CD4-positive, alpha-beta T cell treated with Interleukin-2 at 100 ng/mL for 4 hours (primary cell): ENCODE measurements at regions not wholly inside any gene's neighbourhood (a gene's known extent, or its start where the extent isn't known, plus 50 kb on each side); places are given as distances from the start of the nearest gene placed in this dataset.

Experiments used
- DNase-seq: peaks from one replicate; pipeline ENCODE4 v3.0.0-alpha.2; 2020; ENCODE audit warnings: low spot score

DNA sequence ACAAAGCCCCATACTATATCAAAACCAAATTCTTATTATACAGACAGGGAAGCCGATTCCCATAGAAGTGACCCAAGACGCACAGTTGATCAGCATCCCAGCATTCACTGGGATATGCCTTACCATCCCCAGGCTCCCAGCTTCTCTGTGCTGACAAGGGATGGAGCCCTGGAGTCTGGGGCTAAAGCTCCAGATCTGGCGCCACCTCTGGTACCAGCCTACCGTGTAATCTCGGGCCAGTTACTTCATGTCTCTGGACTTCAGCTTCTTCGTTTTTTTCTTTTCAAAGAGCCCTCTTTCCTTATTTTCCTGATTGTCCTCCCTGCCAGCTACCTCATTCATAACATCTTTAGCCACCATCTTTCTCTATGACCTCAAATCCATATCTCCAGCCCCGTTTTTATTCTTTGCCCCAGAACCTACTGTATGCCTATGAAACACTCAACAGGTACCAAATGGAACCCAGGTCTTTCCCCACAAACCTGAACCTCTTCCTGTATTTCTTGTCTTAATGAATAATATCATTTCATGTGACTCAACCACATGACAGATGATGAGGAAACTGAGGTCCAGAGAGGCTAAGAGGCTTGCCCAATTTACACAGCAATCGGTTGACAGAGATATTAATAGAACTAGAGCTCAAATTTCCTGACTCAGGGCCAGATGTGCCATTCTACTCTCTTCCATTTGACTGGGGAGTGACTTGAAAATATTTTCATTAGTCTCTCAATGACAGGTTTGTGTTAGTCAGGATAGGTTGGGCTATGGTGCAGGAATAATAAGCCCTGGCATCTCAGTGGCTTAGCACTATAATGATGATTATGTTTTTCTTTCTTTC lies 85.4 kb upstream of the TLE3 start:
- no peak for DNase-seq

DNA sequence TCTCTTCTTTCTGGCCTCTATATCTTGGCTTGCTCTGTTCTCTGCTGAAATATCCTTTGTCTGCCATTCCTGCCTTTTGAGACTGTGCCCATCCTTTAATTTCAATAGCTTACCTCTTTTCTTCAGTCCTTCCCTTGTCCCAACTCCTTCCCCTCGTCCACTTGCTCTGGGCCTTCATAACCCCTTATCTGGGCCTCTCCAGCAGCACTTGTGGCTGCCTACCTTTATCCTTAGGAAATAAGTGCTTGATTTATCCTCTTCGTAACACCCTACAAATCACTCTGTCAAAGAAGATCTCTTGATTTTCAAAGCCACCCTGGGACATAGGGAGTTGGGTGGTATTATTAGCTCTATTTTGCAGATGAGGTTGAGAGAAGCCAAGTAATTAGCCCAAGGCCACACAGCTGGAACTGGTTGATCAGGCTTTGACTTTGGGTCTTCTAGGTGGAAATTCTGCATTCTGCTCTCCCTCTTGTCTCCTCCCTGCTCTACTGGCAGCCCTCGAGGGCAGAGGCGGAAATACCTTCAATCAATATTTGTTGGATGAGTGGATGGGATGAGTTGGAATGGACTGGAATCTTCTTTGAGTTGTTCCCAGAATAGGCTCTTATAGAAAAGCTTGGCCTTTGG lies 84.0 kb upstream of the TLE3 start:
- no peak for DNase-seq

DNA sequence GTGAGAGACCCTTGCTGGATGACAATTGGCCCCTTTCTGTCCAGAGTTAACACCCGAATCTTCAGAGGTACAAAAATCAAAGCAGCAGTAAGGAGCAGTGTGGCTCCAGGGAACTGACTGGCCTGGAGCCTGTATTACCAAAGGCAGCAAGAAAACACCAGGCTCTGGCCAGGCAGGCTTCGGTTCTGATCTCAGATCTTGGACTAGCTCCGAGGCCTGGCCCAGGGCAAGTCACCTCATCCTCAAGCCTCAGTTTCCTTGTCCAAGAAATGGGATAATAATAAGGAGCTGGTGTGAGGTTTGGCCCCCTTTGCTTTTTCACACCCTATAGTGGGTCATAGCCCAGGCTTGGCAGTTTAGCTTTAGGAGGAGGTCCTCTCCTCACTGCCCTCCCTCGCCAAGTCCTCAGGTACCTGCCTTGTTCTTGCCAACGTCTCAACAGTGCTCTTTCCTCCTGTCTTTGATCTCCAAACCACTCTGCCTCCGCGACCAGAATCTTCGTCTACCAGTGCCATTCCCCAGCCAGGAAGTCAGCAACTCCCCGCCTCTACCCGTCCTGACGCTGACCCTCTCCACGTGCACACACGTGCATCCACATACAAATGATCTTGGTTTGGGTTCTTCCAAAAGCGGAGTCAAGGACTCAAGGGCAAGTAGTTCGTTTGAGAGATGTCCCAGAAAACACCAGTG lies 82.6 kb upstream of the TLE3 start:
- DNase-seq = no peak

DNA sequence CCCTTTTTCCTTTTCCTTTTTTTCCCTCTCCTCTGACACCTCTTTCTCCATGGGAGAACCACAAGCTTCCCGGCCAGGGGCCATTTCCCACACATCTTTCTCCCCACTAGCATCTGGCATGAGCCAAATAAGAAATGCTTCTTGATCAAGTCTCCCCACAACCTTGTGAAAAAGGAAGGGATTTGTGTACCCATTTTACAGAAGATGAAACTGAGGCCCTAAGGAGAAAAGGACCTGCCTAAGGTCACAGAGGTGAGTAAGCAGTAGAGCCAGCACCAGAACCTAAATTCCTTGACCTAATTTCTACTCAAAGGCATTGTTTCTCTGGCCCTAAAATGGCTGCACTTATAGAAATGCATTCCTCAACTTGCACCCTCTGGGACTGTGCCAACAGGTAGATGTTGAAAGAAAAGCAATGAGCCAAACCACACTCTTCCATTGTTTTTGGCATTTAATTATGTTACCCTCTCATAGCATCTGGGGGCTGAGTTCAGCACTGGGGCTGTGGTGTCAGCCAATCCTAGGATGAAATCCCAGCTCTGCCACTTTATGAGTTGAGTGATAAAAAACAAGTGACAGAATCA lies 81.7 kb upstream of the TLE3 start:
- no peak for DNase-seq

DNA sequence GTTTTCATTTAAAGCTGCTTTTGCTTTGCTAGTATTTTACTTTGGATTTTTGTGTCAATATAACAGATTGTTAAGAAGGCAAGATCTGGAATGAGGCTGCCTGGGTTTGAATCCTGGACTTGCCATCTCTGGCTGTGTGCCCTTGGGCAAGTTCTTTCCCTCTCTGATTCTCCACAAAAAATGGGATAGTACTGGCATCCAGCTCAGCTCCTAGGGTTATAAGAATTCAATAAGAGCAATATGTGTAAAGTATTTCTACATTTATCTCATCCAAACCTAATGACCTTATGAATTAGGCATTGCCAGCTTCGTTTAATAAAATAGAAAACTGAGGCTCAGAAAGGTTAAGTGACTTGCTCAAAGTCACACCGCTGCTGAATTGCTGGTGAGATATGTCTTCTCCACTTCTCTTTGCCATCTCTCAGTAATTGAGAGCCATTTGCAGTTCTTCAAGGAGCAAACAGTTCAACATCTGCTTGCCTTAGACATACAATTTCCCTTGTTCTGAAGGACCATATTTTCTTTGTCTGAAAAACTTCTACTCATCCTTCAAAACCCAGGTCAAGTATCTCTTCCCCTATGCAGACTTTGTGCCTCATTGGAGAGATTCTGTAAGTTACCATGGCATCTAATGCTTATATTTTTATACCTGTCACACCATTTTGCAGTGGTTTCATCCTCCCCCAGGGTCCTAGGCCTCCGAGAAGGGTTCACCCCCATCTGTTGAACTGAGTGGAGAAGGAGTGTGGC lies 80.8 kb upstream of the TLE3 start:
- no peak for DNase-seq

DNA sequence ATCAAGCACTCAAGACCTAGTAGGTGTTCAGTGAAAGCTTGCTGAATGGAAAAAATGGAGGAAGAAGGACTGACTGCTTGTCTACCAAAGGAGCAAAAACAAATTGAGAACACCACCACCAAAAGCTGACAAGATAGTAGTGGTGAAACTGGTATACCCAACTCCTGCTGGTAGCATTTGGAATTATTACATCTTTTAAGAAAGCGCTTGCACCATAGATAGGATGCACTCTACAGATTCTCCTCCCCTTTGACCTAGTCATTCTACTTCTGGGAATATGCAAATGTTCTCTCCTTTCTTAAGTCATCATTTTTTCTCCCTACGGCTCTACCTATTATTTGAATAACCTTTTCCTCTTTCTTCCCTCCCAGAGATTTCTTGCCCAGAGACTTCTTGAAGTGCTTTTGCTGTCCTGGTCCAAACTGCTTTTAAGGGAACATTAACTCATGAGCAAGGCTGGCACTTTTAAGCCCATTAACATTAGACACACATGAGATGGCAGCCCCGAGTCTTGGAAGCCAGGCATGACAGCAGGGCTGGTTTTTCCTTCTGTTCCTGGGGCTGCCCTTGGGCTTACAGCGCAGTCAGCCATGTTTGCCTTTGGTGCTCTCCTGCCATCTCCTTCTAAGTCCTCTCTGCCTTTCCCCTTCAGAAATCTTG lies 75.0 kb upstream of the TLE3 start:
- no peak for DNase-seq

DNA sequence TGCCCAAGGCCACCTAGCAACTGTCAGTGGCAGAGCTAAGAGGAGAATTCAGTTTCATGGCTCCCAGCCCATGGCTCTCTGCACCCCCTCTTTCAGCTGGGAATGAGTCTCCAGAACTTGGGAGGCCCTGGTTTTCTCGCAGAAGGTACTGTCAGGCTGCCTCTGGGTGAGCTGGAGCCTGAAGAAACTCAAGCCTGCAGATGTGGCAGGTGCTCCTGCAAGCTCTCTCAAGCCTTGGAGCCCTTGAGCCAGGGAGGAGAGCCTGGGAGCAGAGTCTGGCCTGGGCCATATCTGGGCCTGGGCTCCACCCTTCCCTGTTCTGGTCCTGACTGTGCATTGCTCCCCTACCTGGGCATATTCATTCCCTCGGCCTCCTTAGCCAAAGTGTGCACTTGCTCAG lies 74.4 kb upstream of the TLE3 start:
- DNase-seq = no peak

DNA sequence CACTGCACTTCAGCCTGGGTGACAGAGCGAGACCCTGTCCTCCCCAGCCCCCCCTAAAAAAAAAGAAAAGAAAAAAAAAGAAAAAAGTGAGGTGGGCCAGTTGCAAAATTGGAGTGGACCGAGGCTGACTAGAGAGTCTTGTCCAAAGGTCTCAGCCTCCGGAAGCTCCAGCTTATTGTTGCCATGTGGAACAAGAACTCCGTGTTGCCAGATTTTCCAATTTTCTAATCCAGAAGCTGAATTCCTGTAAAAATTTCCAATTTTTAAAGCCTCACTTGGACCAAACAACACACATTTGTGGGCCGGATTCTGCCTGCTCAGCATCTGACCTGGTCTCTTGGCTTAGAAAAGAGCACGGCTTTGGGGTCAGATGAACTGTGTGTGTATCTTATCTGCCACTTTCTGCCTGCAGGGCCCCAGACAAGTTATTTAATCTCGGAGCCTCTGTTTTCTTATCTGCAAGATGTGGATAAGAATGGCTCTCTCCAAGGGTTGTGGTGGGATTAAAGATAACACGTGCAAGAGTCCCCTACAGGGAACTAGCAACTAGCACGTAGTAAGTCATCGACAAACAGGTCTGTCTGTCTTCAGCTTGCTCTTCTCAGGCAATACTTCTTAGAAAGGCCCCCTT lies 73.7 kb upstream of the TLE3 start:
- DNase-seq = no peak

DNA sequence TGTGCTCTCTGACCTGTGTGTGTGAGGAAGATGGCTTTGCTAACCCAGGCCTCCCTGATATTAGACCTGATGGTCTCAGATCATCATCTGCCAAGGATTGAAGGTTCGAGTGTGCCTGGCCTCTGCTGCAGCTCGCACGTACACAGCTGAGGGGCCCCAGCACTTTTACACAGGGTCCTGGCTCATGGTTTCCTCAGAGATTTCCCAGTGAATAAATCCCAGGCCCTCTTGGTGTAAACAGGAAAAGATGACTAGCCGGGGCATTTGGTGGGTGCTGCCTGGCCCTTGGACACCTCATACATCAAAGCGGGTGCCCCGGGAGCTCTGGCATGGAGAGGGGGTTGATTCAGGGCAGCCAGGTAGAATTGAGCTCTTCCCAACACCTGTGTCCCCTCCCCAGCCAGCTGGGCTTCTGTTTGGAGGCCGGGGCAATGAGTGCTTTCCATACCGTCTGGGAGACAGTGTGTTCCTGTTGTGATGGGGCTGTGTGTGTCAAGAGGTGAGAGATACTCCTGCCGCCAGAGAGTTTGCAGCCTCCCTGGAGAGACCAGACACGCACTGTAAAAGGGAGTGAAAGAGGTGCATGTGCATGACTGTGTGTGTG lies 72.5 kb upstream of the TLE3 start:
- no peak for DNase-seq

DNA sequence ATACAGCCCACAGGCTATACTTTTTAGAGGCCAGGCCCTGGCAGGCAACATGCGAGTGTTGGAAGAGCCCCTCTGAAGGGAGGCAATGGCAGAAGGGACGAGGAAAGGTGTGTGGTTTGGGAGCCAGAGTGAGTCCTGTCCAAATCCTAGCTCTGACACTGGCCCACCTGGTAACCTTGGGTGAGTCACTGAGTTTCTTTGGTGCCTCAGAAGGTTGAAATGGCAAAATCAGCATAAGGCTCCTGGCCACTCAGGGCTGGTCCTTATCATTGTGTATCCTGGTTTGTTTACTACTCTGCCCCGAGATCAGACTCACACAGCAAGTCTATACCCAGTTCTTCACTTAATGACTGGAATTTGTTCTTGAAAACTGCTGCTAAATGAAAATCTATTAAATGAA lies 71.4 kb upstream of the TLE3 start:
- DNase-seq = no peak

DNA sequence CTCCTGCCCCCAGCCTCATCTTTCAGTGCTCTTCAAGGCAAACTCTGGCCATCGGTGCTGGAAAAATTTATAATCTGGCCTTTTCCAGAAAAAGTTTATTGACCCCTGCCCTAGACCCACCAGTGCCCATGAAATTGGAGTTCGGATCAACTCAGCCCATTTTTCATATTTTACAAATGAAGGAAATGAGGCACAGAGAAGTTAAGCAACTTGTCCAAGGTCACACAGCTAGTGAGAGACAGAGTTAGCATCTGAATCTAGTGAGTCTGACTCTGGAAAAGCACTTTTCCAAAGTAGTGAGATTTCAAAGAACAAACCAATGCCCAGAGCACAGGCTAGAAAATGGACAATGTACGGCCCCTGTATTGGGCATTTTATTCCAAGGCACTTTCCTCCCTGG lies 69.4 kb upstream of the TLE3 start:
- no peak for DNase-seq

DNA sequence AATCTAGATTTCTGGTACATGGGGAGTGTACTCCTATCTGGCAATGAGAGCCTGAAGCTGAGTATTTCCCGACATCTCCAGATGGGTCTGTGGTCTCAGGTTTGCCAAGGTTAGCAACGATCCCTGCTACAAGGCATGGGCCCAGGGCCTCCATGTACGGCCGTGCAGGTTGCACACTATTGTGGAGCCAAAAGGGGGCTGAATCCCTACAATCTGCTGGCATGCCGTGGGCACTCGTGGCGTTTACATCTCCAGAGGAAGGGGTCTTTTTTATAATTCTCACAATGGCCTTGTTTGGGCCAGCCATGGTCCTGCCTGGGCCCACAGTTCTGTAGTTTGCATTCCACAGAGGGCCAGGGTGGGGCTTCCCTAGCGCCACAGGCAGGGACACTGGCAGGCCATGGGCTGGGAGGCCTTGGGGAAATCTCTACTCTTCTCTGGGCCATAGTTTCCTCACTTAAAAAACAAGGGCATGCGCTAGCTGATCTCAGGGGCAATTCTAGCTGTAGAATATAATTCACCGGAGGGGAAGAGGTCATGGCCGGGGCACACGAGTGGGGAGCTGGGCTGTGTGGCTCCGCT lies 68.9 kb upstream of the TLE3 start:
- no peak for DNase-seq

DNA sequence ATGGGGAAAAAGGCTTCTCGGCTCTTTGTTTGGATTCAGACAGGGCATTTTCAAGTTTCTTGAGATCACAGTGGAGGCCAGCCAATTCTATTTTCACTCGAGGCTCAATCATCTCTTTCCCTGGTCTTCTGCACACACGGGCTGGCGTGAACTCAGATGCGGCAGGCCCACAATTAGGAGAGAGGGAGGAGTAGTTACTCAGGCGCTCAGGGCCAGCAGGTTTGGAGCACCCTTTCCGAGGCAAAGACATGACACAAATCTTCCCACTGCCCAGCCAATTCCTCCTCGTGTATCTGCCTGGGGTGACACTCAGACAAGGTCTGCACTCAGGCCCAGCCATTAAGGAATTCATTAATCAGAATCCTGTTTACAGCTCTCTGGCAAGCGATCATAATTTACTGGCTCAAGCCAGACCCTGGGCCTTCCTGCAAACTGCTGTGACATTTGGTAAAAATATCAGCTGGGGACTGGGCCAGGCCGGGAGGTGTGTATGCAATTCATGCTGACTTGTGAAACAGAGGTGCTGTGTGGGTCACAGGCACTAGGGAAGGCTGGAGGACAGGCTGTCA lies 68.1 kb upstream of the TLE3 start:
- DNase-seq = no peak

DNA sequence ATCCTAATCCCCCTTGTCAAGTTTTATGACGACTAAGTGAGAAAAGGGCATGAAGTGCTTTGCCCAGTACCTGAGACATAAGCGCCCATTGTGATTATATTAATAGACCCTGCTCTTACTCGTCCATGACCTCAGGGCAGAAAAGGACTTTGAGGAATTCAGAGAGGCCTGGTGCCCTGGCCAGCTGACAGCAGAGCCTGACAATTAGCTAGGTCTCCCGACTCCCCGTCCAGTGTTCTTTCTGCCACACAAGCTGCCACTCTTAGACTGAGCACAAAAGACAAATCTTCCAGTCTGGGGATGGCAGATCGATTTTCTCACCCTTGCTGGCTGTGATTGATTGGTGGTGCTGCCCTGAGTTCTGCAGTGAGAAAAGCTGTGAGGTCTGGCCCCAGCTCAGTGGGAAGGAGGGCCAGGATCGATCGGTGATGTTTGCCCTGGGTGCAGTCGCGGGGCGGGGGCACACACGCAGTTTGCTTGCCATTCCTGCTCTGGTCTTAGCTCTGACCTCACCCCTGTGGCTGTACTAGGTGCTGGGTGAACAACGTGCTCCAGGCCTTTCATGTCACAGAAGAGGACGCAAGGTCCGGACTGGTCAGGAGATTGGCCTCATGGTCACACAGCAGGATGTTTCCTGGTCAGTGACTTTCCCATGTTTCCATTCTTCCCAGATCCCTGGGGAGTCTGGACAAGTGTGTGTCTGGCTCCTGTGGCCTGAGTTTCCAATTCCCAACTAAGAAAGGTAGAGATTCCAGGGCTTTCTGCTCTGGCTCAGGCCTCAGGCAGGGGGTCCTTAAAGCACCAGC lies 67.4 kb upstream of the TLE3 start:
- DNase-seq = no peak

DNA sequence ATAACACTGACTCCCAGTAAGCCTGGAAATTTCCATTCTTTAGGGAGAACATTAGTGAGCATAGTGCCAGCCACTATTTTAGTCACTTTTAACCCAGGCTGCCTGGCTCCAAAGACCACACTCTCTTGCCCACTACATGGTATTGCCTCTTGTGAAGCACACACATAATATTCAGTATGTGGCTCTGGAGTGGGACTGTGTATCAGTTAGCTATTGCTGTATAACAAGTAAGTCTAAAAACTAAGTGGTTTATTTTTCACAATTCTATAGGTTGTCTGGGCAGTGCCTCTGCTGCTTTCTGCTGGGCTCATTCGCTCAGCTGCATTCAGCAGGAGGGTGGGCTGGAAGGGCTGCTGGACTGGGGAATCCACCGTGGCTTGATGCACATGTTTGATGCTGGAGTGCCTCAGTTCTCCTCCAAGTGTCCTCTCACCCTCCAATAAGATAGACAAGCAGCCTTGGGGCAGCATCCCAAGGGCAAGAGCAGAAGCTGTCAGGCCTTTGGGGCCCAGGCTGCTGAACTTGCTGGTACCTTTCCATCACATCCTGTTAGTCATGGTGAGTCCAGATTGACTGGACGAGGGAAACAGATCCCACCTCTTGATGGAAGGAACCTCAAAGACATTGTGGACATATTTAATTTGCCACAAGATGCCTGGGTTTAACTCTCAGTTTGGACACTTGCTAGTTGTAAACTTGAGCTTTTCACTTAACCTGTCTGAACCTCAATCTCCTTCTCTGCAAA lies 66.6 kb upstream of the TLE3 start:
- no peak for DNase-seq

DNA sequence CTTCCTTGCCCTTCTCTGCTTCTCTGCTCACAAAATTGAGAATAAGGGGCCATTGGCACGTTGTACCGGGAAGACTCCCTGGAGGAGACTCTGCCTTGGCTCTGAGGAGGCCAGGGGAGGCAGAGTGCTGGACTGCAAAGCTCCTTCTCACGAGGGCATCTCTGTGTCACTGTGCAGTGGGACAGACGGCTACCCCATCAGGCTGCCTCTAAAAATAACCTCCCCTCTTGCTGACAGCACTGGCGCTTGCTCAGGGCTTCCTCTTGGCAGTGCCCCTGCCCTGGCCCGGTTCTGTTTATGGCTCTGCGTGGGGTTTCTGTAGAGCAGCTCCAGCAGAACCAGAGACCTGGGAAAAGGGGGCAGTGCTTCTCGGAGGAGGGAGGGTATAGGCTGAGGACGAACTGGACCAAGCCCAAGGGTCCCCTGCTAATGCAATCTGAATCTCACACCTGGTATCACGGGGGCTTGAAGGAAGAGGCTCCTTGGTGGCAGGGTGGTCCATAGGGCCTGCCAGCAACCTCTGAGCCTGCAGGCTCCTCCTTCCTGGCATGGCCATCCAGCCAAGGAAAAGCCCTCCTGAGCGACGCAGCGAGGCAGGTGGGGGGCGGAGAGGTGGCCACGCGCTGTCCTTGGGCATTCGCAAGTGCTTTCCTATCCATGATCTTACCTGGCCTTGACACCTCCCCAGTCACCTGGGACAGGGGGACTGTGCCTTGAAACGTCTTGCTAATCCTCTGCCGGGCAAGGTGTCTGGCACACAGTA lies 63.3 kb upstream of the TLE3 start:
- no peak for DNase-seq

DNA sequence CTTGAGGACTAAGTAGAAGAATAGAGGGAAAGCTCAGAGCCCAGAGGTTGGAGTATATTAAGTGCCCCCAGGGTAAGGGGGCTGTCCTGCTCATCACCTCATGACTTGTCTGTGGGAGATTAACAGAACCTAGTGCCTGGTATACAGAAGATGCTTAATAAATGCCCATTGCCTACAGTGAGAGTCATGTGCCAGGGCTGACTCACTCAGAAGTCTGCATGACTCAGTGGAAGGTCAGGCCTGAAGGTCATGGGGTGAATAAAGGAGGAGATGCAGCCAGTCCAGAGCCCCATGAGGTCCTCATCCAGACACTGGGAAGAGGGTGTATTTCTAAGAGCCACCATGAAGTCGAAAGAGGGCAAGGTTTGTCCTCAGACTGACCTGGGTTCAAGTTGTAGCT lies 62.5 kb upstream of the TLE3 start:
- DNase-seq = no peak

DNA sequence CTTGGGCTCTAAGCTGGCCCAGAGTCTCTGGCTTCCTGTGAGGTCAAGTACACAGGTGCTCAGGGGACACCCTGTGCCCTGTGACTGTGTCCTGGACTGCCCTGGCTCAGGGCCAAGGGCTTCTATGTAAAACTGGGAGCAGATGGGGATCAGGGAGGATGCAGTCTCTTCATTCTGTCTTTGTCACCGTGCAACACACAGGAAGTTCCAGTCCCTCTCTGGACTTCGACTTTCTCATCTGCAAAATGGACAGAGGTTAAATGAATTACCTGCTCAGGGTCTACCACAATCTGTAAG lies 61.9 kb upstream of the TLE3 start:
- no peak for DNase-seq
